Activated naive CD4-positive, alpha-beta T cell treated with anti-CD3 and anti-CD28 coated beads, Interleukin-2, amount 50 U/mL, for 72 hours (primary cell): ENCODE measurements at regions not wholly inside any gene's neighbourhood (a gene's known extent, or its start where the extent isn't known, plus 50 kb on each side); places are given as distances from the start of the nearest gene placed in this dataset.
"Not testable (repeated sequence)": the region's sequence is repeated elsewhere in the genome, so short reads cannot be mapped to it uniquely, and the experiment has no call there.

Experiments used
- ATAC-seq, 2 donors: fragments of 150-1000 bp; cut with Tn5 transposase; 2 replicates each; pipeline ENCODE4 v1.10.0; 2021; ENCODE audit warnings: mild to moderate bottlenecking in 2 of 2, moderate library complexity in 2 of 2
- DNase-seq, 2 donors: peaks; one replicate each; pipeline ENCODE4 v3.0.0; 2021 to 2022; ENCODE audit warnings: low spot score in 2 of 2
- H3K27ac Mint-ChIP-seq, 2 donors: one replicate each; pipeline ENCODE4 v1.8.0; 2022; ENCODE audit warnings: mild to moderate bottlenecking in 2 of 2, mixed read lengths in 2 of 2
- H3K36me3 Mint-ChIP-seq, 2 donors: one replicate each; pipeline ENCODE4 v1.8.0; 2022; ENCODE audit warnings: mixed read lengths in 2 of 2
- H3K9me3 Mint-ChIP-seq, 2 donors: one replicate each; pipeline ENCODE4 v1.8.0; 2022; ENCODE audit warnings: mixed read lengths in 2 of 2

DNA sequence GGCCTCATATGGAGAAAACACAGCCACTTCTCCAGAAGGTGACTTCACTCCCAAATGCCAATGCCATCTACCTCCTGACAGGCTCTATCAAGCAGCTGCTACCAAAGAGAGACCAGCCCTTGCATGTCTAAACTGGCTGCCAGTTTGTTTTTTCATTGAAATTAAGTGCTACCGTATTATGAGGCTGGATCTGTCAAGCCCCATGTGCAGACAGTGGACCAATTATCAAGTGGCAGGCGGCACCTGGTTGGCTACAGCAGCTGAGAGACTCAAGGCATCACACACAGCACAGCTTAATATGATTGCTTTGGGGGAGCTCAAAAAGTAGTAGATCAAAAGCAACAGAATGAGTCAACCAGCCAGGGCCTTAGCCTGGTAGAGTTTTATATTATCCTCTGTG is 1293.0 kb upstream of the TENM4 start:
- Mint-ChIP-seq H3K9me3 (peaks cover 7 to 13% of the 10 kb centered on the region in 2 donors), H3K27ac (no peak overlapping the region), H3K36me3 (no peaks in the 10 kb centered on the region)
- DNase-seq: no peak
- ATAC-seq: no peak

DNA sequence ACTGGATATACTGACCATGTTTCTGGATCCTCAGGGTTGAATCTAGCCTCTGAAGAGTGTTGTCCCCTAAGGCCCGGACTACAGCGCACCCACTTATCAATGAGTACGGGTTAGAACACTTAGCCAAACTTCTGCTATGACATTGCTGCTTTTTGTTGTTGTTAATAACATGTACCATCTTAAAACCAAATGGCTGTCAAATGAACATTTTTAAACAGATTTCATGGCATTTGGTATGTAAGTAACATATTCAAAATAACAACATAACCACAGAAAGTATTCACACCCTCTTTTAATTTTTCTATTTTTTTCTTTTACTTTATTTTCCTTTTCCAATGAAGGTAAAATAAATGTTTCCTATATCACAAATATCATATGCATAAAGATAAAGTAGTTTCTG is 1292.5 kb upstream of the TENM4 start:
- Mint-ChIP-seq H3K27ac (no peak overlapping the region), H3K9me3 (peaks cover 7 to 13% of the 10 kb centered on the region in 2 donors), H3K36me3 (no peaks in the 10 kb centered on the region)
- DNase-seq (no peak), ATAC-seq (no peak)

- no peak overlapping the region for H3K27ac Mint-ChIP-seq
- ATAC-seq (no peak), DNase-seq (no peak)
- no peaks in the 10 kb centered on the region for H3K36me3 Mint-ChIP-seq
- H3K9me3 Mint-ChIP-seq: peaks cover 0 to 12% of the 10 kb centered on the region in 2 donors
These were observed 1286.5 kb upstream of the TENM4 start for GRCh38 chr11:80727315-80727714.

- no peak for ATAC-seq
- Mint-ChIP-seq H3K27ac (no peak overlapping the region), H3K9me3 (peaks cover 0 to 12% of the 10 kb centered on the region in 2 donors)
These were observed 1285.4 kb upstream of the TENM4 start for GRCh38 chr11:80726236-80726635.

DNA sequence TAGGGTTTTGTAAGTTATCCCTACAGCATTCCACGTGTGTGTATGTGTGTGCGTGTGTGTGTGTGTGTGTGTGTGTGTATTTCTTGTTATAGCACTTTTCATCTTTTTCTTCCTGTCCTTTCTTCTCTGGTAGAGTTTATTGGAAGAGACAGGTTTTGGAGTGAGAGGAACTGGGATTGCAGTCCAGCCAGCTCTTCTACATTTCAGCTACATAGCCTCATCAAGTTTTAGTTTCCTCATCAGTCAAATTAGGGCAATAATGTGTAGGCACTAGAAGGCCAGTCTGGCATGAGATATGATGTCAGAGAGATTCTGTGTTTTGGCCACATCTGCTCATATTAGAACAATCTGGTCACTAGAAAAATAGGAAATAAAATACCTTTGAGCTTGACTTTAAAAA is 1283.5 kb upstream of the TENM4 start:
- ATAC-seq: no peak
- no peak overlapping the region for H3K27ac Mint-ChIP-seq
- DNase-seq: no peak
- no peaks in the 10 kb centered on the region for H3K36me3 Mint-ChIP-seq
- H3K9me3 Mint-ChIP-seq: peaks cover 0 to 14% of the 10 kb centered on the region in 2 donors

More at GRCh38 chr11:80726236-80726635, 1285.4 kb upstream of the TENM4 start:
- DNase-seq: no peak
- no peaks in the 10 kb centered on the region for H3K36me3 Mint-ChIP-seq

DNA sequence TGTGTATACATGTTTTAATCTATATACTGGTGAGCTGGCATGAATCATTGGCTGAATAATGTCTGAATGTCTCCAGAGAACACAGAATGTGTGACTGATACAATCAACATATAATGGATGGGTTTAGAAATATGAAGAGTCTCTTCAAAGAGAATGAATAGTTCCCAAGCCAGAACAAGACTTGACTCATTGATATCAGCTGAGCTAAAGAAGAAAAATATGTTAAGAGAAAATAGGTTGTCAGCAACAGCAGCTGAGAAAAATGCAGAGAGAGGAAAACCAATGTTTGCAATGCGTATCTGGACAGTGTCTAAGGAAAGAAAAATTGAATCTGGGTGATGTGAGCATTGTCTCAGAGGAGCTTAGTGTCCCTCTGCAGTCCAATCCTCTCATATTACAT is 1281.8 kb upstream of the TENM4 start:
- ATAC-seq (no peak), DNase-seq (no peak)
- no peaks in the 10 kb centered on the region for H3K36me3 Mint-ChIP-seq
- peaks cover 0 to 7% of the 10 kb centered on the region in 2 donors for H3K9me3 Mint-ChIP-seq
- H3K27ac Mint-ChIP-seq: no peak overlapping the region

DNA sequence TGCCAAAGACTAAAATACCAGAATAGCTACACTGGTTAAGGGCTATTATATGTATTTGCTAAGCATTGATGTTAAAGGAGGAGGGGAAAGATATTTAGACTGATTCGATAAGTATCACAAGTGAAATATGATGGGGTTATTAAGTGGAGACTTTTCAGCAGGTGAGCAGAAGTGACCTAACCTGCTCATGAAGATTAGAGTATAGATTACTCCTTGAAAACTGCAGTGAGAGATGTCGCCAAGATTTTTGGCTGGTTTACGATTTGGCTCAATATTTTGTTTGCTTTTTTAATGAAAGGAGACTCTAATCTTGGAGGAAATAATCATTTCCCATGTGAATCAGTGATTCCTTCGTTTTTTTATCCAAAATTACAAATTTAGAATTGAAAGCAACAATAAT is 1279.5 kb upstream of the TENM4 start:
- ATAC-seq (no peak), DNase-seq (no peak)
- Mint-ChIP-seq H3K36me3 (no peaks in the 10 kb centered on the region), H3K27ac (peak overlapping the region in 1 of 2 donors; percentile 76), H3K9me3 (peaks cover 0 to 5% of the 10 kb centered on the region in 2 donors)

- H3K9me3 Mint-ChIP-seq: peaks cover 4 to 10% of the 10 kb centered on the region in 2 donors
- H3K27ac Mint-ChIP-seq: no peak overlapping the region
- H3K36me3 Mint-ChIP-seq: no peaks in the 10 kb centered on the region
- ATAC-seq (no peak), DNase-seq (no peak)
These were observed 1278.4 kb upstream of the TENM4 start for GRCh38 chr11:80719292-80719646.

GRCh38 chr11:80718611-80719291 is 1277.9 kb upstream of the TENM4 start:
- no peak for DNase-seq
- Mint-ChIP-seq H3K9me3 (peaks cover 6 to 10% of the 10 kb centered on the region in 2 donors), H3K27ac (no peak overlapping the region), H3K36me3 (no peaks in the 10 kb centered on the region)
- no peak for ATAC-seq

GRCh38 chr11:80702264-80702663 is 1261.4 kb upstream of the TENM4 start:
- peaks cover 0 to 32% of the 10 kb centered on the region in 2 donors for H3K9me3 Mint-ChIP-seq
- H3K27ac Mint-ChIP-seq: no peak overlapping the region
- no peak for ATAC-seq

DNA sequence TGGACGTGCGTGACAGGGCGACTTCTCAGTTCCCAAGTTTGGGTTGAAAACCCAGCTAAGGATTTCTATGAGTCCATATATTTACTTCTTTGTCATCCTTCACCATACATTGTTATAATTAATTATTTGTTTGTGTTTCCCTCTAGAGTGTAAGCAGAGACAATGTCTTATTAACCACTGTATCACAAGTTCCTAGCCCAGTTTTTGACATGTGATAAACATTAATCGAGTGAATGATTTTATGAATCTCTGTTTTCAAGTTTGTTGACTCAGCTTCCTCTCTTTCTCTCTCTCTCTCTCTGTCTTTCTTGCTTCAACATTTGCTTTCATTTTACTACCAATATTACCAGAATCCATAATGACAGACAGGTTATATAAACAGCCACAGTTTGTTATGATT is 1259.6 kb upstream of the TENM4 start:
- Mint-ChIP-seq H3K9me3 (peaks cover 0 to 29% of the 10 kb centered on the region in 2 donors), H3K36me3 (peaks cover 0 to 10% of the 10 kb centered on the region in 2 donors), H3K27ac (no peak overlapping the region)
- DNase-seq (no peak), ATAC-seq (no peak)

More at GRCh38 chr11:80702264-80702663, 1261.4 kb upstream of the TENM4 start:
- DNase-seq: no peak
- peaks cover 0 to 10% of the 10 kb centered on the region in 2 donors for H3K36me3 Mint-ChIP-seq

- not testable (repeated sequence) for H3K36me3 Mint-ChIP-seq, DNase-seq, H3K27ac Mint-ChIP-seq, ATAC-seq
- peaks cover 0 to 21% of the 10 kb centered on the region in 2 donors for H3K9me3 Mint-ChIP-seq
These were observed 1258.8 kb upstream of the TENM4 start for GRCh38 chr11:80699406-80700177.

DNA sequence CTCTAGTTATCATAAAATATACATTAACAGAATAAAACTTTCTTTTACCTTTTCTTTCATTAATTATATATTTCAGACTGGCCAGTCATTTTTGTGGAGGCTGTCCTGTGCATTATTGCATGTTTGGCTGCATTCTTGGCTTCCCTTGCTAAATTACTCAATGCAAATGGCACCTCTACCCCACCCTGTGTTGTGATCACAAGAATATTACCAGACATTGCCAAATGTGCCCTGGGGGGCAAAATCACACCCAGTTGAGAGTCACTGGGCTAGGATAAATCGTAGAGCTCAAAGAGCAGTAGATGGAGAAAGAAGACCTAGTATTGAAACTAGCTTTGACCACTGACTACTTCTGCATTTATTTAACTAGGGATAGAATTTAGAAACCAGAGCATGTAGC is 1257.8 kb upstream of the TENM4 start:
- DNase-seq (no peak), ATAC-seq (no peak)
- peaks cover 0 to 17% of the 10 kb centered on the region in 2 donors for H3K9me3 Mint-ChIP-seq
- H3K36me3 Mint-ChIP-seq: peaks cover 0 to 4% of the 10 kb centered on the region in 2 donors
- H3K27ac Mint-ChIP-seq: no peak overlapping the region

GRCh38 chr11:80694385-80694784 is 1253.6 kb upstream of the TENM4 start:
- Mint-ChIP-seq H3K36me3 (no peaks in the 10 kb centered on the region), H3K9me3 (peaks cover 5 to 10% of the 10 kb centered on the region in 2 donors), H3K27ac (no peak overlapping the region)
- ATAC-seq (no peak), DNase-seq (no peak)

DNA sequence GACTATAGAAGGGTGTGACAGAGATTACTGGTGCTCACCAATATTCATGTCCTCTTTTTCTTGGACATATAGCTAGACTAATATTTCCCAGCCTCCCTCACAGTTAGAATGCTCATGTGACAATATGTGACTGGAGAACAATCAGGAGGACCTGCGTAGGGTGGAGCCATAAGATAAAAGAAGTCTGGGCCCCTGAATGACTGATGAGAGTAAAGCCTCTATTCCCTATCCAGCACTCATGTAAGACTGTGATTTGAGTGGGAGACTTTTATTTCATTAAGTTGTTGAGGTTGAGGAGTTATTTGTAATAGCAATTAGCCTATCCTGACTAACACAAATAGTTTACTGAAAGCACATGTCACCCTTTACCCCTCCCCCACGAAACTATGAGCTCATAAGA is 1247.1 kb upstream of the TENM4 start:
- DNase-seq (no peak), ATAC-seq (no peak)
- H3K27ac Mint-ChIP-seq: no peak overlapping the region
- H3K36me3 Mint-ChIP-seq: no peaks in the 10 kb centered on the region
- peaks cover 7 to 12% of the 10 kb centered on the region in 2 donors for H3K9me3 Mint-ChIP-seq

GRCh38 chr11:80686889-80687288 is 1246.1 kb upstream of the TENM4 start:
- DNase-seq (no peak), ATAC-seq (no peak)
- H3K27ac Mint-ChIP-seq: no peak overlapping the region
- no peaks in the 10 kb centered on the region for H3K36me3 Mint-ChIP-seq
- H3K9me3 Mint-ChIP-seq: peaks cover 7 to 12% of the 10 kb centered on the region in 2 donors

DNA sequence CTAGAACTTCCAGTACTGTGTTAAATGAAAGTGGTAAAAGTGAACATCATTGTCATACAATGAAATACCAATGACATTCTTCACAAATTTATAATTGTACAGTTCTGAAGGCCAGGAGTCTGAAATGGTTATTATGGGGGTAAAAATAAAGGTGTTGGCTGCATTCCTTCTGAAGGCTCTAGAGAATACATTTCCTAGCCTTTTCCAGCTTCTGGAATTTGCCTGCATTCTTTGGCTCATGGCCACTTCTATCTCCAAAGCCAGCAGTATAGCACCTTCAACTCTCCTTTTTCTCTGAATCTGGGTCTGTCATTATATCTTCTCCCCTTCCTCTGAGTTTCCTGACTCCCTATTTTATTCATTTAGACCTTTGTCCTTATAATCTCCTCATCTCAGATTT is 1232.7 kb upstream of the TENM4 start:
- DNase-seq (no peak), ATAC-seq (no peak)
- no peak overlapping the region for H3K27ac Mint-ChIP-seq
- H3K9me3 Mint-ChIP-seq: peaks cover 15 to 20% of the 10 kb centered on the region in 2 donors
- peaks cover 0 to 1% of the 10 kb centered on the region in 2 donors for H3K36me3 Mint-ChIP-seq

DNA sequence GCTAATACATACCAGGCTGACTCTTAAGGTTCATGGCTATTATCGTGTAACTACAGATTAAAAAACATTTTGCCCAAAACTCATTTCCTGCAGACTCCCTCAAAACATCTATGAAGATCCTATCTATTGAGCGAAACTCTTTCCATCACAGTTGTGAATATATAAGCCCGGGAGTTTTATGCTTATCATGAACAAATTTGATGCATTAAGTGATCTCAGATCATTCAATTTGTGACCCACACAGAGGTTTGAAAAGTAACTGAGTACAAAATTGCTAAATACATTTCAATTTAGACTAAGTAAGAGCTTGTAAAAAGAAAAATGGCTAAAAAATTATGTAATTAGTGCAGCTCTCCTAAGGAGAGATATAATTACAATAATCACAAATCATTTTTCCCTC is 1228.8 kb upstream of the TENM4 start:
- Mint-ChIP-seq H3K36me3 (no peaks in the 10 kb centered on the region), H3K27ac (no peak overlapping the region), H3K9me3 (peaks cover 17 to 23% of the 10 kb centered on the region in 2 donors)
- no peak for ATAC-seq
- DNase-seq: no peak
